ENCODE measurements at regions not wholly inside any gene's neighbourhood (a gene's known extent, or its start where the extent isn't known, plus 50 kb on each side); places are given as distances from the start of the nearest gene placed in this dataset.

DNA sequence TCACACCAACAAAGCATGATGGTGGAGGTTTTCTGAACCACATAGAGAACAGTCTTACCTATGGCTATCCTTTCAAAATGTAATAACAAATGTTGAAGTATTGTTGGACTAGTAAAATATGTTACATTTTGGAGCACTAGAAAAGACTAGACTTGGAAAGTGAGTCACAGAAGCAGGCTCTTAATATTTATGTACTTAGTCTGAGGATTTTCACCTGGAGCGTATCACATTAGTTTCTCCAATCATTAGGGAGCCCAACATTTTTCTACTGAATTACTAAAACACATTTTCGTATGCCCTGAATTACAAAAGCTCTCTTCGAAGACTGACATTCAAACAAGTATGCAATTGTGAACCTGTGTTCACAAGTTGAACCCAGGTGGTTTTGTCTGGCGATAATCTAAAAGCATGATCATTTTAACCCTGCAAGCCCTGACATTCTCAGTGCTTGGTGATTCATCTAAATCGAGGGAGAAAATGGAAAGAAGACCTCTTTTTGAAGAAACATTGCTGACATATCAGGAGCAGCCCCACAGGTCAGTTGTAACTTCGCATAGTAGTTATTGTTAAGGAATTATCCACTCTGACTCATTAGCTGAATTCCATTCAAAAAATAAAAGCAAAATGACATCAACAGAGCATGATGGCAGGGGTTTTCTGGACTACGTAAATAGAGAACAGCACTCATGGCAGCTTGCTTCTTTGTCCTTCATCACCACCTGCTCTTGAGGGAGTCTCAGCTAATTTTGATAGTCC is 679.8 kb upstream of the NECTIN3 start:
- CTCF ChIA-PET: interaction anchor here (0.8 to 0.9 kb wide), 2 partner anchors 12 to 269 kb away, joined by 3 read pairs; no protein-coding TSS in a partner anchor
- BruUV-seq (replicated peaks): no TSS peak
- TF ChIP-seq, protein P1, sequence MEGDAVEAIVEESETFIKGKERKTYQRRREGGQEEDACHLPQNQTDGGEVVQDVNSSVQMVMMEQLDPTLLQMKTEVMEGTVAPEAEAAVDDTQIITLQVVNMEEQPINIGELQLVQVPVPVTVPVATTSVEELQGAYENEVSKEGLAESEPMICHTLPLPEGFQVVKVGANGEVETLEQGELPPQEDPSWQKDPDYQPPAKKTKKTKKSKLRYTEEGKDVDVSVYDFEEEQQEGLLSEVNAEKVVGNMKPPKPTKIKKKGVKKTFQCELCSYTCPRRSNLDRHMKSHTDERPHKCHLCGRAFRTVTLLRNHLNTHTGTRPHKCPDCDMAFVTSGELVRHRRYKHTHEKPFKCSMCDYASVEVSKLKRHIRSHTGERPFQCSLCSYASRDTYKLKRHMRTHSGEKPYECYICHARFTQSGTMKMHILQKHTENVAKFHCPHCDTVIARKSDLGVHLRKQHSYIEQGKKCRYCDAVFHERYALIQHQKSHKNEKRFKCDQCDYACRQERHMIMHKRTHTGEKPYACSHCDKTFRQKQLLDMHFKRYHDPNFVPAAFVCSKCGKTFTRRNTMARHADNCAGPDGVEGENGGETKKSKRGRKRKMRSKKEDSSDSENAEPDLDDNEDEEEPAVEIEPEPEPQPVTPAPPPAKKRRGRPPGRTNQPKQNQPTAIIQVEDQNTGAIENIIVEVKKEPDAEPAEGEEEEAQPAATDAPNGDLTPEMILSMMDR (IDR thresholded peaks at IDR 0.05; ENCODE audit: unreplicated experiment): no peak
- Mint-ChIP-seq H3K4me3 (ENCODE audit: low read depth, unreplicated experiment) (no peak overlapping the region), H3K4me1 (ENCODE audit: low read depth, unreplicated experiment) (no peaks in the 10 kb centered on the region), H3K9me3 (ENCODE audit: low read depth, unreplicated experiment) (peaks cover 2% of the 10 kb centered on the region), H3K27ac (ENCODE audit: unreplicated experiment) (no peak overlapping the region), H3K27me3 (ENCODE audit: unreplicated experiment) (no peaks in the 10 kb centered on the region), H3K36me3 (ENCODE audit: insufficient read depth, unreplicated experiment) (no peaks in the 10 kb centered on the region)
- no peak for DNase-seq
- intact Hi-C loops (cut with micrococcal nuclease; ENCODE audit: unreplicated experiment): no loop called here

DNA sequence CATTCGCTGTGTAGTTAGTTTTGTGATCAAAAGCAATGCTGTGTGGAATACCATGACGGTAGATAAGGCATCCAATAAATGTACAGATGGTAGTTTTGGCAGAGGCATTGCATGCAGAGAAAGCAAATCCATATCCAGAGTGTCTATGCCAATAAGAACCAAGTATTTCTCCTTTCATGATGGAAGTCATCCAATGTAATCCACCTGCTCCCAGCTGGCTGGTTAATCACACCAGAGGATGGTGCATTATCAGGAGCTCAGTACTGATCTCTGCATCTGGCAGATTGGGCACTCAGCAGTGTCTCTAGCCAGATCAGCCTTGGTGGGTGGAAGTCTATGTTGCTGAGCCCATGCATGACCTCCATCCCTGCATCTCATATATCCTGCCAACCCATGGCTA is 677.7 kb upstream of the NECTIN3 start:
- BruUV-seq (replicated peaks): no TSS peak
- no peak for DNase-seq
- TF ChIP-seq, protein P1 (IDR thresholded peaks at IDR 0.05; ENCODE audit: unreplicated experiment): no peak
- CTCF ChIA-PET: no interaction called here
- Mint-ChIP-seq H3K27ac (ENCODE audit: unreplicated experiment) (no peak overlapping the region), H3K9me3 (ENCODE audit: low read depth, unreplicated experiment) (no peaks in the 10 kb centered on the region), H3K4me1 (ENCODE audit: low read depth, unreplicated experiment) (no peaks in the 10 kb centered on the region), H3K4me3 (ENCODE audit: low read depth, unreplicated experiment) (no peak overlapping the region), H3K36me3 (ENCODE audit: insufficient read depth, unreplicated experiment) (no peaks in the 10 kb centered on the region), H3K27me3 (ENCODE audit: unreplicated experiment) (no peaks in the 10 kb centered on the region)
- intact Hi-C loops (cut with micrococcal nuclease; ENCODE audit: unreplicated experiment): no loop called here

DNA sequence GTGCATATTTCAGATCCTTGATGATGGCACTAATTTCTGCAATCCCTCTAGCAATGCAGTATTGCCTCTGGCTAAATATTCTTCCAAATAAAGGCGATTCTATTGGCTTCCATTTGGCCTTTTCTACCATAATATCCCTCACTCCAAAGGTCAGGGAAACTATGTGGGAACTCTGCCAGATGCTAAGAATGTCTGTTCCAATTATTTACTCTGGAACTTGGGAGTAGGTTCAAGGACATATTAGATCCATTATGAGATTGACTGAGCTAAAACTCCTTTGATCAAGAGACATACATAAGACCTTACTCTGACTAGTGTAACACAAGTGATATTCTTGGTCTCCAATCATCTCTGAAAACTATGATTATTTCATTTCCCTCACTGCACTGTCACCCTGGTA is 674.5 kb upstream of the NECTIN3 start:
- H3K27me3 Mint-ChIP-seq (ENCODE audit: unreplicated experiment): no peaks in the 10 kb centered on the region
- no TSS peak for BruUV-seq (replicated peaks)
- no peak overlapping the region for H3K4me3 Mint-ChIP-seq (ENCODE audit: low read depth, unreplicated experiment)
- H3K36me3 Mint-ChIP-seq (ENCODE audit: insufficient read depth, unreplicated experiment): no peaks in the 10 kb centered on the region
- DNase-seq: no peak
- CTCF ChIA-PET: no interaction called here
- peaks cover 5% of the 10 kb centered on the region for H3K9me3 Mint-ChIP-seq (ENCODE audit: low read depth, unreplicated experiment)
- intact Hi-C loops (cut with micrococcal nuclease; ENCODE audit: unreplicated experiment): no loop called here
- no peaks in the 10 kb centered on the region for H3K4me1 Mint-ChIP-seq (ENCODE audit: low read depth, unreplicated experiment)
- no peak overlapping the region for H3K27ac Mint-ChIP-seq (ENCODE audit: unreplicated experiment)
- TF ChIP-seq, protein P1 (IDR thresholded peaks at IDR 0.05; ENCODE audit: unreplicated experiment): no peak

DNA sequence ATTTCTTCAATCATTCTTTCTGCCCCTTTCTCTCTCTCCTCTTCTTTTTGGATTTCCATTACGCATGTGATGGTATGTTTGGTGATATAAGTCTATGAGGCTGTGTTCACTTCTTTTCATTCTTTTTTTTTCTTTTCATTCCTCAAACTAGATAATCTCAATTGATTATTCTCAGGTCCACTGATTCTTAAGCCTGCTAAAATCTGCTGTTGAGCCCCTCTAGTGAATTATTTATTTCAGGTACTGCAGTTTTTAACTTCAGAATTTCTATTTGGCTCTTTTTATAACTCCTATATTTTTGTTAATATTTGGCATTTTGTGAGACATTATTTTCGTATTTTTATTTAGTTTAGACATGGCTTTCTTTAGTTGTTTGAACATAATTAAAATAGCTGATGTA is 671.3 kb upstream of the NECTIN3 start:
- no TSS peak for BruUV-seq (replicated peaks)
- Mint-ChIP-seq H3K27me3 (ENCODE audit: unreplicated experiment) (no peaks in the 10 kb centered on the region), H3K9me3 (ENCODE audit: low read depth, unreplicated experiment) (peaks cover 5% of the 10 kb centered on the region), H3K4me3 (ENCODE audit: low read depth, unreplicated experiment) (no peak overlapping the region), H3K4me1 (ENCODE audit: low read depth, unreplicated experiment) (no peaks in the 10 kb centered on the region), H3K27ac (ENCODE audit: unreplicated experiment) (no peak overlapping the region), H3K36me3 (ENCODE audit: insufficient read depth, unreplicated experiment) (no peaks in the 10 kb centered on the region)
- DNase-seq: no peak
- CTCF ChIA-PET: no interaction called here
- TF ChIP-seq, protein P1 (IDR thresholded peaks at IDR 0.05; ENCODE audit: unreplicated experiment): no peak
- intact Hi-C loops (cut with micrococcal nuclease; ENCODE audit: unreplicated experiment): no loop called here

All from Calu3 (cell line).